Muscle of leg (tissue), 3 donors: ENCODE measurements at regions not wholly inside any gene's neighbourhood (a gene's known extent, or its start where the extent isn't known, plus 50 kb on each side); places are given as distances from the start of the nearest gene placed in this dataset.
"Not testable (repeated sequence)": the region's sequence is repeated elsewhere in the genome, so short reads cannot be mapped to it uniquely, and the experiment has no call there.

Source experiments
- DNase-seq: peaks from one replicate; pipeline ENCODE4 v3.0.0; 2013
- H3K27ac ChIP-seq: one replicate; pipeline ENCODE4 v1.5.1; 2013; ENCODE audit warnings: mild to moderate bottlenecking, low read length, control low read depth
- H3K27me3 ChIP-seq: one replicate; pipeline ENCODE4 v1.6.1; 2013; ENCODE audit warnings: low read length; ENCODE audit not compliant: control insufficient read depth, insufficient read depth
- H3K36me3 ChIP-seq: one replicate; pipeline ENCODE4 v1.6.1; 2013; ENCODE audit warnings: low read length; ENCODE audit not compliant: control insufficient read depth, insufficient read depth
- H3K4me1 ChIP-seq: one replicate; pipeline ENCODE4 v1.6.1; 2013; ENCODE audit warnings: low read length; ENCODE audit not compliant: control insufficient read depth, insufficient read depth
- H3K4me3 ChIP-seq: one replicate; pipeline ENCODE4 v1.5.1; 2013; ENCODE audit warnings: low read length, control low read depth
- H3K9me3 ChIP-seq: replicated peaks from 2 replicates; pipeline ENCODE4 v1.6.1; 2013; ENCODE audit warnings: low read depth, low read length; ENCODE audit not compliant: control insufficient read depth
- WGBS: methylation state at CpG from one replicate; pipeline ENCODE4 v1.1.5; 2013; ENCODE audit warnings: missing lambda C conversion rate; ENCODE audit not compliant: insufficient coverage; 5-methylcytosine and 5-hydroxymethylcytosine counted together

GRCh38 chr14:106578481-106578880, 1052.1 kb downstream of the TMEM121 start:
- WGBS, result 81% methylated on average over 7 of the region's 11 CpGs
- Histone ChIP-seq H3K27me3 (no peaks in the 10 kb centered on the region), H3K4me3 (no peak overlapping the region), H3K9me3 (peaks cover 43% of the 10 kb centered on the region), H3K36me3 (no peaks in the 10 kb centered on the region), H3K4me1 (no peaks in the 10 kb centered on the region), H3K27ac (no peak overlapping the region)
- no peak for DNase-seq

GRCh38 chr14:106579084-106579483, 1052.7 kb downstream of the TMEM121 start:
- Histone ChIP-seq H3K9me3 (peaks cover 46% of the 10 kb centered on the region), H3K4me1 (no peaks in the 10 kb centered on the region), H3K27me3 (no peaks in the 10 kb centered on the region), H3K36me3 (no peaks in the 10 kb centered on the region), H3K27ac (no peak overlapping the region), H3K4me3 (no peak overlapping the region)
- 86% methylated on average over 4 of the region's 6 CpGs for WGBS
- DNase-seq, result no peak

- no peaks in the 10 kb centered on the region for H3K27me3 ChIP-seq
- H3K9me3 ChIP-seq, result peaks cover 51% of the 10 kb centered on the region
- H3K36me3 ChIP-seq, result no peaks in the 10 kb centered on the region
- WGBS, result 58% methylated on average over 7 of the region's 9 CpGs
- no peak overlapping the region for H3K4me3 ChIP-seq
- no peak overlapping the region for H3K27ac ChIP-seq
- no peak for DNase-seq
- H3K4me1 ChIP-seq, result no peaks in the 10 kb centered on the region
Measured at GRCh38 chr14:106585692-106586091, 1059.3 kb downstream of the TMEM121 start.

GRCh38 chr14:106586098-106586704, 1059.8 kb downstream of the TMEM121 start:
- Histone ChIP-seq H3K27ac (no peak overlapping the region), H3K36me3 (no peaks in the 10 kb centered on the region), H3K27me3 (no peaks in the 10 kb centered on the region), H3K4me1 (no peaks in the 10 kb centered on the region), H3K9me3 (peaks cover 46% of the 10 kb centered on the region), H3K4me3 (no peak overlapping the region)
- DNase-seq, result no peak
- 67% methylated on average over 5 of the region's 8 CpGs for WGBS

GRCh38 chr14:106591539-106591938, 1065.2 kb downstream of the TMEM121 start:
- H3K36me3 ChIP-seq, H3K27me3 ChIP-seq, H3K27ac ChIP-seq, DNase-seq, H3K4me1 ChIP-seq, H3K4me3 ChIP-seq: not testable (repeated sequence)
- 90% methylated on average over 2 of the region's 7 CpGs for whole genome bisulfite sequencing
- H3K9me3 ChIP-seq, result peaks cover 20% of the 10 kb centered on the region

GRCh38 chr14:106592115-106592852, 1065.9 kb downstream of the TMEM121 start:
- peaks cover 15% of the 10 kb centered on the region for H3K9me3 ChIP-seq
- H3K36me3 ChIP-seq, H3K4me3 ChIP-seq, DNase-seq, H3K27ac ChIP-seq, H3K4me1 ChIP-seq, H3K27me3 ChIP-seq: not testable (repeated sequence)
- WGBS, result 88% methylated on average over 6 of the region's 24 CpGs

GRCh38 chr14:106599209-106599608, 1072.8 kb downstream of the TMEM121 start:
- H3K27me3 ChIP-seq, result no peaks in the 10 kb centered on the region
- H3K9me3 ChIP-seq, result peaks cover 20% of the 10 kb centered on the region
- H3K36me3 ChIP-seq, result no peaks in the 10 kb centered on the region
- 40% methylated on average over 1 of the region's 2 CpGs for WGBS
- no peak overlapping the region for H3K27ac ChIP-seq
- no peak for DNase-seq
- H3K4me1 ChIP-seq, result no peaks in the 10 kb centered on the region
- H3K4me3 ChIP-seq, result no peak overlapping the region

GRCh38 chr14:106605548-106606448, 1079.4 kb downstream of the TMEM121 start:
- DNase-seq, result no peak
- H3K36me3 ChIP-seq, result no peaks in the 10 kb centered on the region
- WGBS, result 63% methylated on average over 9 of the region's 27 CpGs

GRCh38 chr14:106606936-106607335, 1080.6 kb downstream of the TMEM121 start:
- no peak overlapping the region for H3K27ac ChIP-seq
- no peak for DNase-seq
- H3K4me1 ChIP-seq, result no peaks in the 10 kb centered on the region
- no peaks in the 10 kb centered on the region for H3K36me3 ChIP-seq
- no peaks in the 10 kb centered on the region for H3K27me3 ChIP-seq
- WGBS, result 57% methylated on average over 1 of the region's 2 CpGs
- H3K4me3 ChIP-seq, result no peak overlapping the region
- peaks cover 46% of the 10 kb centered on the region for H3K9me3 ChIP-seq

More at GRCh38 chr14:106605548-106606448, 1079.4 kb downstream of the TMEM121 start:
- H3K27ac ChIP-seq, result no peak overlapping the region
- H3K9me3 ChIP-seq, result peaks cover 40% of the 10 kb centered on the region
- H3K4me3 ChIP-seq, result no peak overlapping the region
- H3K4me1 ChIP-seq, result no peaks in the 10 kb centered on the region
- H3K27me3 ChIP-seq, result no peaks in the 10 kb centered on the region

- no peaks in the 10 kb centered on the region for H3K4me1 ChIP-seq
- H3K27me3 ChIP-seq, result no peaks in the 10 kb centered on the region
- no peak overlapping the region for H3K27ac ChIP-seq
- no peak for DNase-seq
- H3K9me3 ChIP-seq, result peaks cover 40% of the 10 kb centered on the region
- H3K4me3 ChIP-seq, result no peak overlapping the region
- no peaks in the 10 kb centered on the region for H3K36me3 ChIP-seq
- 30% methylated on average over 3 of the region's 4 CpGs for WGBS
Measured at GRCh38 chr14:106610691-106611090, 1084.3 kb downstream of the TMEM121 start.
